ENCODE measurements at regions not wholly inside any gene's neighbourhood (a gene's known extent, or its start where the extent isn't known, plus 50 kb on each side); places are given as distances from the start of the nearest gene placed in this dataset.

GRCh38 chr3:8087951-8088350 is 413.7 kb upstream of the LMCD1 start:
- Histone ChIP-seq H3K4me2 (ENCODE audit: low read length) (no peak overlapping the region), H3K4me1 (ENCODE audit: control insufficient read depth, insufficient read depth, low read length) (no peaks in the 10 kb centered on the region), H3K36me3 (ENCODE audit: insufficient read depth, low read length) (no peaks in the 10 kb centered on the region), H3K9me3 (replicated peaks; ENCODE audit: low read length) (no peaks in the 10 kb centered on the region), H3K27me3 (ENCODE audit: control insufficient read depth, insufficient read depth, low read length) (no peaks in the 10 kb centered on the region), H3K4me3 (ENCODE audit: low read length) (no peak overlapping the region), H3K9ac (ENCODE audit: low read depth, low read length) (no peak overlapping the region)

GRCh38 chr3:8094415-8094814 is 407.2 kb upstream of the LMCD1 start:
- H3K4me3 ChIP-seq (ENCODE audit: low read length), result no peak overlapping the region
- H3K9ac ChIP-seq (ENCODE audit: low read depth, low read length), result no peak overlapping the region
- no peaks in the 10 kb centered on the region for H3K27me3 ChIP-seq (ENCODE audit: control insufficient read depth, insufficient read depth, low read length)
- H3K4me1 ChIP-seq (ENCODE audit: control insufficient read depth, insufficient read depth, low read length), result no peaks in the 10 kb centered on the region
- no peaks in the 10 kb centered on the region for H3K9me3 ChIP-seq (replicated peaks; ENCODE audit: low read length)
- no peak overlapping the region for H3K4me2 ChIP-seq (ENCODE audit: low read length)
- no peaks in the 10 kb centered on the region for H3K36me3 ChIP-seq (ENCODE audit: insufficient read depth, low read length)

- no peak overlapping the region for H3K4me2 ChIP-seq (ENCODE audit: low read length)
- H3K36me3 ChIP-seq (ENCODE audit: insufficient read depth, low read length), result no peaks in the 10 kb centered on the region
- no peaks in the 10 kb centered on the region for H3K27me3 ChIP-seq (ENCODE audit: control insufficient read depth, insufficient read depth, low read length)
- no peaks in the 10 kb centered on the region for H3K4me1 ChIP-seq (ENCODE audit: control insufficient read depth, insufficient read depth, low read length)
- H3K4me3 ChIP-seq (ENCODE audit: low read length), result no peak overlapping the region
- H3K9me3 ChIP-seq (replicated peaks; ENCODE audit: low read length), result no peaks in the 10 kb centered on the region
- no peak overlapping the region for H3K9ac ChIP-seq (ENCODE audit: low read depth, low read length)
Observed at GRCh38 chr3:8095724-8096123, 405.9 kb upstream of the LMCD1 start.

GRCh38 chr3:8097690-8098089 is 403.9 kb upstream of the LMCD1 start:
- Histone ChIP-seq H3K27me3 (ENCODE audit: control insufficient read depth, insufficient read depth, low read length) (no peaks in the 10 kb centered on the region), H3K36me3 (ENCODE audit: insufficient read depth, low read length) (no peaks in the 10 kb centered on the region), H3K9me3 (replicated peaks; ENCODE audit: low read length) (no peaks in the 10 kb centered on the region), H3K4me3 (ENCODE audit: low read length) (no peak overlapping the region), H3K4me1 (ENCODE audit: control insufficient read depth, insufficient read depth, low read length) (no peaks in the 10 kb centered on the region), H3K4me2 (ENCODE audit: low read length) (no peak overlapping the region), H3K9ac (ENCODE audit: low read depth, low read length) (no peak overlapping the region)

- Histone ChIP-seq H3K4me1 (ENCODE audit: control insufficient read depth, insufficient read depth, low read length) (no peaks in the 10 kb centered on the region), H3K27me3 (ENCODE audit: control insufficient read depth, insufficient read depth, low read length) (no peaks in the 10 kb centered on the region), H3K4me3 (ENCODE audit: low read length) (no peak overlapping the region), H3K36me3 (ENCODE audit: insufficient read depth, low read length) (no peaks in the 10 kb centered on the region), H3K4me2 (ENCODE audit: low read length) (no peak overlapping the region), H3K9me3 (replicated peaks; ENCODE audit: low read length) (no peaks in the 10 kb centered on the region), H3K9ac (ENCODE audit: low read depth, low read length) (no peak overlapping the region)
Observed at GRCh38 chr3:8103954-8104353, 397.7 kb upstream of the LMCD1 start.

GRCh38 chr3:8106921-8107320 is 394.7 kb upstream of the LMCD1 start:
- Histone ChIP-seq H3K9ac (ENCODE audit: low read depth, low read length) (no peak overlapping the region), H3K4me3 (ENCODE audit: low read length) (no peak overlapping the region), H3K4me1 (ENCODE audit: control insufficient read depth, insufficient read depth, low read length) (no peaks in the 10 kb centered on the region), H3K36me3 (ENCODE audit: insufficient read depth, low read length) (no peaks in the 10 kb centered on the region), H3K9me3 (replicated peaks; ENCODE audit: low read length) (no peaks in the 10 kb centered on the region), H3K4me2 (ENCODE audit: low read length) (no peak overlapping the region), H3K27me3 (ENCODE audit: control insufficient read depth, insufficient read depth, low read length) (no peaks in the 10 kb centered on the region)

- Histone ChIP-seq H3K9ac (ENCODE audit: low read depth, low read length) (no peak overlapping the region), H3K4me3 (ENCODE audit: low read length) (no peak overlapping the region), H3K27me3 (ENCODE audit: control insufficient read depth, insufficient read depth, low read length) (no peaks in the 10 kb centered on the region), H3K9me3 (replicated peaks; ENCODE audit: low read length) (no peaks in the 10 kb centered on the region), H3K4me2 (ENCODE audit: low read length) (no peak overlapping the region), H3K4me1 (ENCODE audit: control insufficient read depth, insufficient read depth, low read length) (no peaks in the 10 kb centered on the region), H3K36me3 (ENCODE audit: insufficient read depth, low read length) (no peaks in the 10 kb centered on the region)
Observed at GRCh38 chr3:8110966-8111798, 390.4 kb upstream of the LMCD1 start.

- Histone ChIP-seq H3K4me3 (ENCODE audit: low read length) (no peak overlapping the region), H3K9ac (ENCODE audit: low read depth, low read length) (no peak overlapping the region), H3K4me2 (ENCODE audit: low read length) (no peak overlapping the region), H3K9me3 (replicated peaks; ENCODE audit: low read length) (no peaks in the 10 kb centered on the region), H3K4me1 (ENCODE audit: control insufficient read depth, insufficient read depth, low read length) (no peaks in the 10 kb centered on the region), H3K36me3 (ENCODE audit: insufficient read depth, low read length) (no peaks in the 10 kb centered on the region), H3K27me3 (ENCODE audit: control insufficient read depth, insufficient read depth, low read length) (no peaks in the 10 kb centered on the region)
Observed at GRCh38 chr3:8112587-8112986, 389.0 kb upstream of the LMCD1 start.

- no peaks in the 10 kb centered on the region for H3K36me3 ChIP-seq (ENCODE audit: insufficient read depth, low read length)
- no peak overlapping the region for H3K4me2 ChIP-seq (ENCODE audit: low read length)
- no peaks in the 10 kb centered on the region for H3K4me1 ChIP-seq (ENCODE audit: control insufficient read depth, insufficient read depth, low read length)
- no peak overlapping the region for H3K9ac ChIP-seq (ENCODE audit: low read depth, low read length)
- H3K27me3 ChIP-seq (ENCODE audit: control insufficient read depth, insufficient read depth, low read length), result no peaks in the 10 kb centered on the region
- no peak overlapping the region for H3K4me3 ChIP-seq (ENCODE audit: low read length)
- no peaks in the 10 kb centered on the region for H3K9me3 ChIP-seq (replicated peaks; ENCODE audit: low read length)
Observed at GRCh38 chr3:8113626-8114025, 388.0 kb upstream of the LMCD1 start.

- no peaks in the 10 kb centered on the region for H3K36me3 ChIP-seq (ENCODE audit: insufficient read depth, low read length)
- no peaks in the 10 kb centered on the region for H3K27me3 ChIP-seq (ENCODE audit: control insufficient read depth, insufficient read depth, low read length)
- H3K4me2 ChIP-seq (ENCODE audit: low read length), result no peak overlapping the region
- no peak overlapping the region for H3K9ac ChIP-seq (ENCODE audit: low read depth, low read length)
- no peaks in the 10 kb centered on the region for H3K9me3 ChIP-seq (replicated peaks; ENCODE audit: low read length)
- no peak overlapping the region for H3K4me3 ChIP-seq (ENCODE audit: low read length)
- no peaks in the 10 kb centered on the region for H3K4me1 ChIP-seq (ENCODE audit: control insufficient read depth, insufficient read depth, low read length)
Observed at GRCh38 chr3:8128686-8129085, 372.9 kb upstream of the LMCD1 start.

- no peak overlapping the region for H3K4me2 ChIP-seq (ENCODE audit: low read length)
- H3K9ac ChIP-seq (ENCODE audit: low read depth, low read length), result no peak overlapping the region
- no peaks in the 10 kb centered on the region for H3K27me3 ChIP-seq (ENCODE audit: control insufficient read depth, insufficient read depth, low read length)
- H3K9me3 ChIP-seq (replicated peaks; ENCODE audit: low read length), result no peaks in the 10 kb centered on the region
- H3K4me1 ChIP-seq (ENCODE audit: control insufficient read depth, insufficient read depth, low read length), result no peaks in the 10 kb centered on the region
- no peak overlapping the region for H3K4me3 ChIP-seq (ENCODE audit: low read length)
- H3K36me3 ChIP-seq (ENCODE audit: insufficient read depth, low read length), result no peaks in the 10 kb centered on the region
Observed at GRCh38 chr3:8136553-8136952, 365.1 kb upstream of the LMCD1 start.

- no peaks in the 10 kb centered on the region for H3K27me3 ChIP-seq (ENCODE audit: control insufficient read depth, insufficient read depth, low read length)
- no peaks in the 10 kb centered on the region for H3K36me3 ChIP-seq (ENCODE audit: insufficient read depth, low read length)
- H3K4me3 ChIP-seq (ENCODE audit: low read length), result no peak overlapping the region
- H3K9ac ChIP-seq (ENCODE audit: low read depth, low read length), result no peak overlapping the region
- H3K4me2 ChIP-seq (ENCODE audit: low read length), result no peak overlapping the region
- H3K4me1 ChIP-seq (ENCODE audit: control insufficient read depth, insufficient read depth, low read length), result no peaks in the 10 kb centered on the region
- H3K9me3 ChIP-seq (replicated peaks; ENCODE audit: low read length), result no peaks in the 10 kb centered on the region
Observed at GRCh38 chr3:8143186-8143585, 358.4 kb upstream of the LMCD1 start.
